Central memory CD4-positive, alpha-beta T cell (primary cell): ENCODE measurements at regions not wholly inside any gene's neighbourhood (a gene's known extent, or its start where the extent isn't known, plus 50 kb on each side); places are given as distances from the start of the nearest gene placed in this dataset.

Experiments
- DNase-seq: peaks from one replicate; pipeline ENCODE4 v3.0.0; 2022

DNA sequence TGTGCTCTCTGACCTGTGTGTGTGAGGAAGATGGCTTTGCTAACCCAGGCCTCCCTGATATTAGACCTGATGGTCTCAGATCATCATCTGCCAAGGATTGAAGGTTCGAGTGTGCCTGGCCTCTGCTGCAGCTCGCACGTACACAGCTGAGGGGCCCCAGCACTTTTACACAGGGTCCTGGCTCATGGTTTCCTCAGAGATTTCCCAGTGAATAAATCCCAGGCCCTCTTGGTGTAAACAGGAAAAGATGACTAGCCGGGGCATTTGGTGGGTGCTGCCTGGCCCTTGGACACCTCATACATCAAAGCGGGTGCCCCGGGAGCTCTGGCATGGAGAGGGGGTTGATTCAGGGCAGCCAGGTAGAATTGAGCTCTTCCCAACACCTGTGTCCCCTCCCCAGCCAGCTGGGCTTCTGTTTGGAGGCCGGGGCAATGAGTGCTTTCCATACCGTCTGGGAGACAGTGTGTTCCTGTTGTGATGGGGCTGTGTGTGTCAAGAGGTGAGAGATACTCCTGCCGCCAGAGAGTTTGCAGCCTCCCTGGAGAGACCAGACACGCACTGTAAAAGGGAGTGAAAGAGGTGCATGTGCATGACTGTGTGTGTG is 72.5 kb upstream of the TLE3 start:
- no peak for DNase-seq

DNA sequence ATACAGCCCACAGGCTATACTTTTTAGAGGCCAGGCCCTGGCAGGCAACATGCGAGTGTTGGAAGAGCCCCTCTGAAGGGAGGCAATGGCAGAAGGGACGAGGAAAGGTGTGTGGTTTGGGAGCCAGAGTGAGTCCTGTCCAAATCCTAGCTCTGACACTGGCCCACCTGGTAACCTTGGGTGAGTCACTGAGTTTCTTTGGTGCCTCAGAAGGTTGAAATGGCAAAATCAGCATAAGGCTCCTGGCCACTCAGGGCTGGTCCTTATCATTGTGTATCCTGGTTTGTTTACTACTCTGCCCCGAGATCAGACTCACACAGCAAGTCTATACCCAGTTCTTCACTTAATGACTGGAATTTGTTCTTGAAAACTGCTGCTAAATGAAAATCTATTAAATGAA is 71.4 kb upstream of the TLE3 start:
- no peak for DNase-seq

DNA sequence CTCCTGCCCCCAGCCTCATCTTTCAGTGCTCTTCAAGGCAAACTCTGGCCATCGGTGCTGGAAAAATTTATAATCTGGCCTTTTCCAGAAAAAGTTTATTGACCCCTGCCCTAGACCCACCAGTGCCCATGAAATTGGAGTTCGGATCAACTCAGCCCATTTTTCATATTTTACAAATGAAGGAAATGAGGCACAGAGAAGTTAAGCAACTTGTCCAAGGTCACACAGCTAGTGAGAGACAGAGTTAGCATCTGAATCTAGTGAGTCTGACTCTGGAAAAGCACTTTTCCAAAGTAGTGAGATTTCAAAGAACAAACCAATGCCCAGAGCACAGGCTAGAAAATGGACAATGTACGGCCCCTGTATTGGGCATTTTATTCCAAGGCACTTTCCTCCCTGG is 69.4 kb upstream of the TLE3 start:
- no peak for DNase-seq

DNA sequence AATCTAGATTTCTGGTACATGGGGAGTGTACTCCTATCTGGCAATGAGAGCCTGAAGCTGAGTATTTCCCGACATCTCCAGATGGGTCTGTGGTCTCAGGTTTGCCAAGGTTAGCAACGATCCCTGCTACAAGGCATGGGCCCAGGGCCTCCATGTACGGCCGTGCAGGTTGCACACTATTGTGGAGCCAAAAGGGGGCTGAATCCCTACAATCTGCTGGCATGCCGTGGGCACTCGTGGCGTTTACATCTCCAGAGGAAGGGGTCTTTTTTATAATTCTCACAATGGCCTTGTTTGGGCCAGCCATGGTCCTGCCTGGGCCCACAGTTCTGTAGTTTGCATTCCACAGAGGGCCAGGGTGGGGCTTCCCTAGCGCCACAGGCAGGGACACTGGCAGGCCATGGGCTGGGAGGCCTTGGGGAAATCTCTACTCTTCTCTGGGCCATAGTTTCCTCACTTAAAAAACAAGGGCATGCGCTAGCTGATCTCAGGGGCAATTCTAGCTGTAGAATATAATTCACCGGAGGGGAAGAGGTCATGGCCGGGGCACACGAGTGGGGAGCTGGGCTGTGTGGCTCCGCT is 68.9 kb upstream of the TLE3 start:
- DNase-seq: no peak

DNA sequence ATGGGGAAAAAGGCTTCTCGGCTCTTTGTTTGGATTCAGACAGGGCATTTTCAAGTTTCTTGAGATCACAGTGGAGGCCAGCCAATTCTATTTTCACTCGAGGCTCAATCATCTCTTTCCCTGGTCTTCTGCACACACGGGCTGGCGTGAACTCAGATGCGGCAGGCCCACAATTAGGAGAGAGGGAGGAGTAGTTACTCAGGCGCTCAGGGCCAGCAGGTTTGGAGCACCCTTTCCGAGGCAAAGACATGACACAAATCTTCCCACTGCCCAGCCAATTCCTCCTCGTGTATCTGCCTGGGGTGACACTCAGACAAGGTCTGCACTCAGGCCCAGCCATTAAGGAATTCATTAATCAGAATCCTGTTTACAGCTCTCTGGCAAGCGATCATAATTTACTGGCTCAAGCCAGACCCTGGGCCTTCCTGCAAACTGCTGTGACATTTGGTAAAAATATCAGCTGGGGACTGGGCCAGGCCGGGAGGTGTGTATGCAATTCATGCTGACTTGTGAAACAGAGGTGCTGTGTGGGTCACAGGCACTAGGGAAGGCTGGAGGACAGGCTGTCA is 68.1 kb upstream of the TLE3 start:
- DNase-seq: no peak

DNA sequence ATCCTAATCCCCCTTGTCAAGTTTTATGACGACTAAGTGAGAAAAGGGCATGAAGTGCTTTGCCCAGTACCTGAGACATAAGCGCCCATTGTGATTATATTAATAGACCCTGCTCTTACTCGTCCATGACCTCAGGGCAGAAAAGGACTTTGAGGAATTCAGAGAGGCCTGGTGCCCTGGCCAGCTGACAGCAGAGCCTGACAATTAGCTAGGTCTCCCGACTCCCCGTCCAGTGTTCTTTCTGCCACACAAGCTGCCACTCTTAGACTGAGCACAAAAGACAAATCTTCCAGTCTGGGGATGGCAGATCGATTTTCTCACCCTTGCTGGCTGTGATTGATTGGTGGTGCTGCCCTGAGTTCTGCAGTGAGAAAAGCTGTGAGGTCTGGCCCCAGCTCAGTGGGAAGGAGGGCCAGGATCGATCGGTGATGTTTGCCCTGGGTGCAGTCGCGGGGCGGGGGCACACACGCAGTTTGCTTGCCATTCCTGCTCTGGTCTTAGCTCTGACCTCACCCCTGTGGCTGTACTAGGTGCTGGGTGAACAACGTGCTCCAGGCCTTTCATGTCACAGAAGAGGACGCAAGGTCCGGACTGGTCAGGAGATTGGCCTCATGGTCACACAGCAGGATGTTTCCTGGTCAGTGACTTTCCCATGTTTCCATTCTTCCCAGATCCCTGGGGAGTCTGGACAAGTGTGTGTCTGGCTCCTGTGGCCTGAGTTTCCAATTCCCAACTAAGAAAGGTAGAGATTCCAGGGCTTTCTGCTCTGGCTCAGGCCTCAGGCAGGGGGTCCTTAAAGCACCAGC is 67.4 kb upstream of the TLE3 start:
- no peak for DNase-seq

DNA sequence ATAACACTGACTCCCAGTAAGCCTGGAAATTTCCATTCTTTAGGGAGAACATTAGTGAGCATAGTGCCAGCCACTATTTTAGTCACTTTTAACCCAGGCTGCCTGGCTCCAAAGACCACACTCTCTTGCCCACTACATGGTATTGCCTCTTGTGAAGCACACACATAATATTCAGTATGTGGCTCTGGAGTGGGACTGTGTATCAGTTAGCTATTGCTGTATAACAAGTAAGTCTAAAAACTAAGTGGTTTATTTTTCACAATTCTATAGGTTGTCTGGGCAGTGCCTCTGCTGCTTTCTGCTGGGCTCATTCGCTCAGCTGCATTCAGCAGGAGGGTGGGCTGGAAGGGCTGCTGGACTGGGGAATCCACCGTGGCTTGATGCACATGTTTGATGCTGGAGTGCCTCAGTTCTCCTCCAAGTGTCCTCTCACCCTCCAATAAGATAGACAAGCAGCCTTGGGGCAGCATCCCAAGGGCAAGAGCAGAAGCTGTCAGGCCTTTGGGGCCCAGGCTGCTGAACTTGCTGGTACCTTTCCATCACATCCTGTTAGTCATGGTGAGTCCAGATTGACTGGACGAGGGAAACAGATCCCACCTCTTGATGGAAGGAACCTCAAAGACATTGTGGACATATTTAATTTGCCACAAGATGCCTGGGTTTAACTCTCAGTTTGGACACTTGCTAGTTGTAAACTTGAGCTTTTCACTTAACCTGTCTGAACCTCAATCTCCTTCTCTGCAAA is 66.6 kb upstream of the TLE3 start:
- DNase-seq: no peak

DNA sequence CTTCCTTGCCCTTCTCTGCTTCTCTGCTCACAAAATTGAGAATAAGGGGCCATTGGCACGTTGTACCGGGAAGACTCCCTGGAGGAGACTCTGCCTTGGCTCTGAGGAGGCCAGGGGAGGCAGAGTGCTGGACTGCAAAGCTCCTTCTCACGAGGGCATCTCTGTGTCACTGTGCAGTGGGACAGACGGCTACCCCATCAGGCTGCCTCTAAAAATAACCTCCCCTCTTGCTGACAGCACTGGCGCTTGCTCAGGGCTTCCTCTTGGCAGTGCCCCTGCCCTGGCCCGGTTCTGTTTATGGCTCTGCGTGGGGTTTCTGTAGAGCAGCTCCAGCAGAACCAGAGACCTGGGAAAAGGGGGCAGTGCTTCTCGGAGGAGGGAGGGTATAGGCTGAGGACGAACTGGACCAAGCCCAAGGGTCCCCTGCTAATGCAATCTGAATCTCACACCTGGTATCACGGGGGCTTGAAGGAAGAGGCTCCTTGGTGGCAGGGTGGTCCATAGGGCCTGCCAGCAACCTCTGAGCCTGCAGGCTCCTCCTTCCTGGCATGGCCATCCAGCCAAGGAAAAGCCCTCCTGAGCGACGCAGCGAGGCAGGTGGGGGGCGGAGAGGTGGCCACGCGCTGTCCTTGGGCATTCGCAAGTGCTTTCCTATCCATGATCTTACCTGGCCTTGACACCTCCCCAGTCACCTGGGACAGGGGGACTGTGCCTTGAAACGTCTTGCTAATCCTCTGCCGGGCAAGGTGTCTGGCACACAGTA is 63.3 kb upstream of the TLE3 start:
- DNase-seq: no peak

DNA sequence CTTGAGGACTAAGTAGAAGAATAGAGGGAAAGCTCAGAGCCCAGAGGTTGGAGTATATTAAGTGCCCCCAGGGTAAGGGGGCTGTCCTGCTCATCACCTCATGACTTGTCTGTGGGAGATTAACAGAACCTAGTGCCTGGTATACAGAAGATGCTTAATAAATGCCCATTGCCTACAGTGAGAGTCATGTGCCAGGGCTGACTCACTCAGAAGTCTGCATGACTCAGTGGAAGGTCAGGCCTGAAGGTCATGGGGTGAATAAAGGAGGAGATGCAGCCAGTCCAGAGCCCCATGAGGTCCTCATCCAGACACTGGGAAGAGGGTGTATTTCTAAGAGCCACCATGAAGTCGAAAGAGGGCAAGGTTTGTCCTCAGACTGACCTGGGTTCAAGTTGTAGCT is 62.5 kb upstream of the TLE3 start:
- no peak for DNase-seq

DNA sequence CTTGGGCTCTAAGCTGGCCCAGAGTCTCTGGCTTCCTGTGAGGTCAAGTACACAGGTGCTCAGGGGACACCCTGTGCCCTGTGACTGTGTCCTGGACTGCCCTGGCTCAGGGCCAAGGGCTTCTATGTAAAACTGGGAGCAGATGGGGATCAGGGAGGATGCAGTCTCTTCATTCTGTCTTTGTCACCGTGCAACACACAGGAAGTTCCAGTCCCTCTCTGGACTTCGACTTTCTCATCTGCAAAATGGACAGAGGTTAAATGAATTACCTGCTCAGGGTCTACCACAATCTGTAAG is 61.9 kb upstream of the TLE3 start:
- no peak for DNase-seq

DNA sequence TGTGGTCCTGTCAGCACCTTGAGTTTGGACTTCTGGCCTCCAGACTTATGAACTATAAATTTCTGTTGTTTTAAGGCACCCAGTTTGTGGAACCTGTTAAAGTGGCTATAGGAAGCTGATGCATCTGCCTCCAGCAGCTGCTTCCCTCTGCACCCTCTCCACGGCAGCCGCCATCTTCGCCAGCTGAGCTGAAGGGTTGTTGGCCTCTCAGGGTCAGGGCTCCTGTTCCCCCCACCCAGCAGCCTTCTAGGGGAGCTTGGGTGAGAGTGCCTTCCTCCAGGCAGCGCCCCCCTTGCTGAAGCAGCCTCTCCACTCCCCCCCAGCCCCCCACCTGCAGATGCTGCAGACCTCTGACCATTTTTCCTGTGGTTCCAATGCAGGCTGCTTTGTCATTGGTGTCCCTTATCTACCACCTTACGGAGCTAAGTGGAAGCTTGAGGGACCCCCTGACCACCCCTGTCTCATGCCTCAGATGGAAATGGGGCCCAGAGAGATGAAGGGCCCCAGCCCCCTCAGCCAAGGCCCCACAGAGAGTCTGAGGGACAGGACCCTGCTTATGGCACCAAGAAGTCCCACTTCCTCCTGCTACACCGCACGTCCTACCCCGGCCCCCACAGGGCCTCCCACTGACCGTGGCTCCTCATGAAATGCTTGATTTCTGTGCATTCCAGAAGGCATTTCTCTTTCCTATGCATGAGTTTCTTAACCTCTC is 61.4 kb upstream of the TLE3 start:
- no peak for DNase-seq

DNA sequence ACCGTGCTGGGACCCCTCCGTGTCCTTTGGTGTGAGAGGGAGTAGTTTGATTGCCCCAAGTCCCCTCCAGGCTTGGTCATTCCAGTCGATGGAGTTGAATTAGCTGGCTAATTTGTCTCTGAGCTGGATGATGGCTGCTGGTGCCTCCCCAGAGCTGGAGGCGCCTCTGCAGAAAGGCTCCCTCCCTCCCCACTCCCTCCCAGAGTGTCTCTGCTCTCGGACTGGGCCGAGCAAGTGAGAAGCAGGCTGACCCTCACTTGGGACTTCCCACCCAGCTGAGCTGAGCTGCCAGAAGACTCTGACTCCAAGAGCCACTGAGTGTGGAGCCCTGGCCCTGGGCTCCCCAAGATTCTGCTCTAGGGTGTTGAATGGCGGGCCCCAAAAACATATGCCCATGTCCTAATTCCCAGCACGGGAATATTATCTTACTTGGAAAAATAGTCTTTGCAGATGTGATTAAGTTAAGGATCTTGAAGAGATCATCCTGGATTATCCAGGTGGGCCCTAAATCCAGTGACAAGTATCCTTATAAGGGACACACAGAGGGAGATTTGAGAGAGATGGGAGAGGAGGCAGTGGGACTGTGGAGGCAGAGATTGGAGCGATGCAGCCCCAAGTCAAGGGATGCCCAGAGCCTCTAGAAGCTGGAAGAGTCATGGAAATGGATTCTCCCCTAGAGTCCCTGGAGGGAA is 60.7 kb upstream of the TLE3 start:
- DNase-seq: no peak

DNA sequence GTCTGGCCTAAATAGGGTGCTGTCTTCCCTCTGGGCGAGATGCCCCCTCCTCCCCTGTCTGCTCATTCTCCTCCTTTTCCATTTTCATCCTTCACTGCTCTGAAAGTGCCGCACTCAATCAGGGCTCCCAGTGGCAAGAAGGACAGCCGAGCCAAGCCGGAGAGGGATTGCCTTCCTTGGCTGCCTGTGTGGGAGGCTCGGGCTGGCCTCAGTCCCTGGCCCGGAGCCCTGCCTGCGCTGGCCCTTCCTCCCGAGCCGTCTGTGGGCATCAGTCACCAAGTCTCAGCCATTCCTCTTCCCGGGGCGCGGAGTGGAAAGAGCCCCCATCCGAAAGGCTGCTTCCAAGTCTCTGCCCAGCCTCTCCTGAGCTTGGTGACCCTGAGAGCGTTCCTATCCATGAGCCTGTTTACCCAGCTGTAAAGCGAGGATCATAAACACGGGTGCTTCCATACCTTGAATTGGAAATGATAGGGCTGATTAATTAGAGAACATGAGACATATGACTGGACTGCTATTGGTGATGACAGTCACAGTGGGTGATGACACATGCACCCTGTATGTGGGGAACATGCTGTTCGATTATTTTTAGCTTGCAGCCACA is 59.1 kb upstream of the TLE3 start:
- no peak for DNase-seq

DNA sequence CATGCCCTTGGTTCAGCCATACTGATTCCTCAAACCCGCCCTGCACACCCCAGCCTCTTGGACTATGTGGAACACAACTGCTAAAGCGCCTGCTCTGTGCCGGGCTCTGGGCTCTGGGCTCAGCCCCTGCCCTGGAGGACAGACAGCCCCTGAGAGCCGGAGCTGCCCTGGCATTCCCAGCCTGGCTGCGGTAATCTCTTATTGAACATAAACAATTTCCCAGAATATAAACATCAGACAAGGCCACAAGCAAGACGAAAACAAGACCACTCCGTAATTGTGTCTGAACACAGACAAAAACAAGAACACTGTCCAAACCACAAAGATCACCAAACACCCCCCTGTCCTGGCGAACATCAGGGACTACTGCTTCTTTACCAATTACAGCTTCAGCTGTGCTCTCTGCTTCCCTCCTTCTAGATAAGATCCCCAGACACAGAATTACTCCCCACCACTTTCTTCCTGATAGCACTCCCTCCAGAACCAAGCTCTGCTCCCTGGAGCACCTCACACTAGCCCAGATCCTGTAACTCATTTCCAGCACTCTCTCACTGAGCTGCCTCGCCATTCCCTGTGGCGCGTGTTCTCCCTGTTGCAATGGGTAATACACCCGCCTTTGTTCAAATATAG is 57.1 kb upstream of the TLE3 start:
- no peak for DNase-seq

DNA sequence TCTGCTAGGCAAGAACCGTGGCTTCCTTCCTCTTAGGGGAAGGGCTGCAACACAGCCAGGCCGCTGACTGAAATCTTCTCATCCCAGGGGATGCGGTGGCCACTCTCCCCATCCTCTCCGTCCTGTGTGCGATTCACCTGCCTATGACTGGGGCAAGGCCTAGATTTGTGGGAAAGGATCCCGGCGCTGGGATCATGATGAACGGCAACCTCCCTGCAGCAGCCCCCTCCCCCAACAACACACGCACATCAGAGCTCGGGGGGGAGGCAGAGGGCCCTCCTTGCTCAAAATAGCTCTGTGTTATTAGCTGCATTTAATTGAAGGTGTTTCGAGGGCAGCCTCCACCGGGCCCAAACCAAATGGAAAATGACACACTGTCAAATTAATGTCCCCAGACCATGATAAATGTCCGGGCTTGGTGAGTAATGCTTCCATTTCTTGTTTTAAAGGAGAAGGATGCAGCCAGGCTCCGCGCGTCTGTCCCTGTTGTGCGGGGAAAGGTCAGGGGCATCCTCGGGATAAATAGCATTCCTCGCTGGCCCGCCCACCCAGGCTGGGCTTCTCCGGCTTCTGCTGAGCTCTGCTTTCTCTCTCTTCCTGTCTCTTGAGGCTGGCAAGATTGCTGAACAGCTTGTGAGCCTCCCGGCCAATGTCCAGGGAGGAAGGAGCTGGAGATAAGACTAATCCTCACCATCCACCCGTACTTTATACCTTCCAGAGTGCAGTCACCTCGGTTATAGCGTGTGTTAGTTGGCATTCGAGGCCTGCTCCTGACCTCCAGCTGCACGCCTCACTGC is 56.4 kb upstream of the TLE3 start:
- no peak for DNase-seq

DNA sequence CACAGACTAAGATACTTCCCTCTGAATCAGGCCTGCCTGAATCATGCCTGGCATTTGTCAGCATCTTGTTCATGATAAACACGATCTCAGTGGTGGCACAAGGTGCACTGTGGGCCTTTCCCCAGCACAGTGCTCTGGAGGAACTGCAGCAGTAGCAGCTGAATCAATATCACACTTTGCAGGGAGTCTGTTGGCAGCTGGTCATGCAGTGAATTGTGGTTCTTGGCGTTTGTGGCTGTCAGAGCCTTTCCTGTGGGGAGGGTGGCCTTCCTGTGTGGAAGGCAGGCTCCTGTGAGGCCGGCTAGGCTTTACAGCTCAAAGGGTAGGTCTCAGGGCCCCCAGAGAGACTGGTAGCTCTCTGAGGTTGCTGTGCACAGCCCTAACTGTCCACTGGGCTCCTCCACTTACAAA is 54.4 kb upstream of the TLE3 start:
- no peak for DNase-seq

DNA sequence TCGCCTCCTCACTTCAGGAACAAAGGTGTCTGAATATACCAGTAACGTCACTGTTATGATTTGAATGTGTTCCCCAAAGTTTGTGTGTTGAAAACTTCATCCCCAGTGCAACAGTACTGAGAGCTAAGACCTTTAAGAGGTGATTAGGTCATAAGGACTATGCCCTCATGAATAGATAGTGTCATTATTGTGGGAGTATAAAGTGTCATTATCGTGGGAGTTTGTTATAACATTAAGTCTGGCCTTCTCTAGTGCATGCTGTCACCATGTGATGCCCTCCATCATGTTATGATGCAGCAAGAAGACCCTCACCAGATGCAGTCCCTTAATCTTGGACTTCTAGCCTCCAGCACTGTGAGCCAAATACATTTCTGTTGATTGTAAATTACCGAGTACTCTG is 53.7 kb upstream of the TLE3 start:
- DNase-seq: no peak

DNA sequence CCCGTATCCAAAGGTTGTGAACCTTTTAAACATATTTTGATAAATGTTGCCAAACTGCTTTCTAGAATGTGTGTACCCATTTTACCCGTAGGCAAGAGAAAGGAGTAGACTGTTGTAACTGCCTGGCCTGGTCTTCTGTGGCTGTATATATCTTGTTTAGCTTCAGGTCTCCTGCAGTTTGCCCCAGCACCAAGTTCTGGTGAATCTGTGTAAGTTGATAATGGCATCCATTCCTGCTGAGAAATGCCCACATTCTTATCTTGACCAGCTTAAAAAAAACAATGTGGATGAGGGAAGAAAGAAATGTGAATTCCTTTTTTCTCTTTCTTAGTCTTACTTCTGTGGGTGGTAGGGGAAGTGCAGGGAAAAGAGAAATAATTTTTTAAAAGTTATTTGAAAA is 53.3 kb upstream of the TLE3 start:
- DNase-seq: no peak

DNA sequence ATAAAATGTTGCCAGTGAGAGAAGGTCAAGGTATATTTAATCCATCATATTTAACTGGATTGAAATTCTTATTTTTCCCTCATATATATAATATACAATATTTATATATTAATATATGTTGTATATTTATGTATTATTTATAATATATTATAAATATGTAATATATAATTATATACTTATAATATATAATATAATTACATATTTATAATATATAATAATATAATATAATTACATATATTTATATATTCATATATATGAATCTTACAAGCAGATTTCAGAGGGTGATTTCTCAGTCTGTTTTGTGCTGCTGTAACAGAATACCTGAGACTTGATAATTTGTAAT is 52.7 kb upstream of the TLE3 start:
- DNase-seq: no peak
